Spleen (tissue), 11 donors: ENCODE measurements at regions not wholly inside any gene's neighbourhood (a gene's known extent, or its start where the extent isn't known, plus 50 kb on each side); places are given as distances from the start of the nearest gene placed in this dataset.

Source experiments
- DNase-seq: peaks from one replicate; pipeline ENCODE4 v3.0.0-alpha.2; 2020
- H3K27ac ChIP-seq, 8 donors: fragments of 200-600 bp; sonication (generic) in 7 of 8; 1 replicate in 4 of 8; 2 replicates in 4 of 8; pipeline versions ENCODE4 v1.5.0 to v1.8.0; 2016 to 2021; ENCODE audit warnings: inconsistent platforms in 4 of 8, mild to moderate bottlenecking in 4 of 8, moderate library complexity in 1 of 8
- H3K27me3 ChIP-seq, 7 donors: fragments of 200-600 bp; sonication (generic) in 6 of 7; replicated peaks in 1 of 7; 1 replicate in 4 of 7; 2 replicates in 3 of 7; pipeline versions ENCODE4 v1.5.0 to v1.8.0; 2016 to 2021; ENCODE audit warnings: inconsistent platforms in 3 of 7, mild to moderate bottlenecking in 1 of 7
- H3K36me3 ChIP-seq, 6 donors: fragments of 200-600 bp; sonication (generic) in 5 of 6; 1 replicate in 4 of 6; 2 replicates in 2 of 6; pipeline versions ENCODE4 v1.5.0 to v1.8.0; 2016 to 2021; ENCODE audit warnings: inconsistent platforms in 2 of 6
- H3K4me1 ChIP-seq, 6 donors: fragments of 200-600 bp; sonication (generic) in 5 of 6; 1 replicate in 3 of 6; 2 replicates in 3 of 6; pipeline versions ENCODE4 v1.5.0 to v1.8.0; 2016 to 2021; ENCODE audit warnings: inconsistent platforms in 3 of 6
- H3K4me3 ChIP-seq, 8 donors: fragments of 200-600 bp; sonication (generic) in 7 of 8; 1 replicate in 4 of 8; 2 replicates in 4 of 8; pipeline versions ENCODE4 v1.5.0 to v1.8.0; 2016 to 2021; ENCODE audit warnings: inconsistent platforms in 4 of 8, mild to moderate bottlenecking in 4 of 8, moderate library complexity in 2 of 8
- H3K9me3 ChIP-seq, 8 donors: fragments of 200-600 bp; sonication (generic) in 7 of 8; 1 replicate in 4 of 8; 2 replicates in 4 of 8; pipeline versions ENCODE4 v1.5.0 to v1.8.0; 2016 to 2021; ENCODE audit warnings: inconsistent platforms in 4 of 8
- POLR2A ChIP-seq, 3 donors: fragments of 450-650 bp; IDR thresholded peaks; one replicate each; pipeline ENCODE4 v1.5.1; 2017; ENCODE audit warnings: antibody characterized with exemption in 3 of 3, mild to moderate bottlenecking in 1 of 3
- POLR2AphosphoS5 ChIP-seq, 3 donors: sonication (generic); formaldehyde crosslinking; IDR thresholded peaks; one replicate each; pipeline ENCODE4 v1.5.1; 2017; ENCODE audit warnings: antibody characterized with exemption in 3 of 3
- WGBS, 5 donors: extraction: QIAGEN DNeasy Blood & Tissue Kit in 3 of 5; methylation state at CpG; one replicate each; pipeline versions ENCODE4 v1.1.5 to v1.1.7; 2013 to 2018; 5-methylcytosine and 5-hydroxymethylcytosine counted together
- intact Hi-C: fragments of 100-400 bp; cut with DNase I; formaldehyde crosslinking; loops from one replicate; pipeline ENCODE4 v1.15.0; 2023; ENCODE audit warnings: low total_unique reads
- TF ChIP-seq, protein P1 (sequence below), 11 experiments: fragments of 200-600 bp in 7 of 11; fragments of 450-650 bp in 4 of 11; sonication (generic) in 4 of 11; IDR thresholded peaks in 8 of 11; conservative IDR thresholded peaks in 3 of 11; 1 replicate in 7 of 11; 2 replicates in 4 of 11; pipeline versions ENCODE4 v1.4.0 to v1.8.0; 2016 to 2021; ENCODE audit warnings: antibody characterized with exemption in 11 of 11, inconsistent platforms in 4 of 11, mild to moderate bottlenecking in 1 of 11
- donor health status: healthy with polysubstance abuse.
- donor health status: DM: no; HTN: no; CAD: no; lungs with moderate emphysema.
- donor health status: DM: no; HTN: no; CAD: no.
- donor health status: Bipolar disorder and iron deficiency.
- donor health status: healthy.
- donor health status: DM: no; HTN: no; CAD: no.
- donor health status: DM: yes; HTN: yes; CAD: no.

DNA sequence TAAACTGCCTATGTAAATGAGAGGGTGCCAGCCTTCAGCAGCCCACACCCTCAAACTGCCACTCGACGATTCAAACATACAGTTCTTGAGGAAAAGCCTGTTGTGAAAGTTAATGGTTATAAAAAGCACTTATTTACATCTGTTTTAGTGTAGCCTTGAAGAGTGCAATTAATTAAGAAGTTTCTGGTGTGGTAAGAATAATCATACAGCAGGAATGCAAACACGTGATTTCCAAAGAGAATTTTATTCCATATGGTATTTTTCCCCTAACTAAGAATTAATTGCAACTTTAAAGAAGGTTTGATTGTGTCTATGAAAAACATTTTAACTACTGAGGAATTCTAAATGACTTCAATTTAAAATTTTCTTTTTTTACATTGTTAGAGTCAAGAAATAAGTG, 176.3 kb upstream of the PITX2 start:
- WGBS, 5 donors, result 57 to 75% (median 65%) methylated on average over 3 of the region's 3 CpGs
- H3K4me1 ChIP-seq, result no peaks in the 10 kb centered on the region
- intact Hi-C loops, result no loop called here

DNA sequence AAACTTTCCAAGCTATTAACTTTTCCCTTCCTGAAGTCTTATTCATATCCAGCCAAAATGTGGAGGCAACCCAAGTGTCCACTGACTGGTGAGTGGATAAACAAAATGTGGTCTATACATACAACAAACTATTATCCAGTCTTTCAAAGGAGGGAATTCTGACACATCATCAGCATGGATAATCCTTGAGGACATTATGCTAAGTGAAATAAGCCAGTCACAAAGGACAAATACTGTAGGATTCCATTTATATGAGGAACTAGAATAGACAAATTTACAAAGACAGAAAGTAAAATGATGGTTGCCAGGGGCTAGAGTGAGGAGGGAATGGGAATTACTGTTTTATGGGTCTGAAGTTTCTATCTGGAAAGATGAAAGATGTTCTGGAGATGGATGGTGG, 178.7 kb upstream of the PITX2 start:
- no peak for TF ChIP-seq POLR2AphosphoS5 (IDR thresholded peaks at IDR 0.05)
- TF ChIP-seq, protein P1, sequence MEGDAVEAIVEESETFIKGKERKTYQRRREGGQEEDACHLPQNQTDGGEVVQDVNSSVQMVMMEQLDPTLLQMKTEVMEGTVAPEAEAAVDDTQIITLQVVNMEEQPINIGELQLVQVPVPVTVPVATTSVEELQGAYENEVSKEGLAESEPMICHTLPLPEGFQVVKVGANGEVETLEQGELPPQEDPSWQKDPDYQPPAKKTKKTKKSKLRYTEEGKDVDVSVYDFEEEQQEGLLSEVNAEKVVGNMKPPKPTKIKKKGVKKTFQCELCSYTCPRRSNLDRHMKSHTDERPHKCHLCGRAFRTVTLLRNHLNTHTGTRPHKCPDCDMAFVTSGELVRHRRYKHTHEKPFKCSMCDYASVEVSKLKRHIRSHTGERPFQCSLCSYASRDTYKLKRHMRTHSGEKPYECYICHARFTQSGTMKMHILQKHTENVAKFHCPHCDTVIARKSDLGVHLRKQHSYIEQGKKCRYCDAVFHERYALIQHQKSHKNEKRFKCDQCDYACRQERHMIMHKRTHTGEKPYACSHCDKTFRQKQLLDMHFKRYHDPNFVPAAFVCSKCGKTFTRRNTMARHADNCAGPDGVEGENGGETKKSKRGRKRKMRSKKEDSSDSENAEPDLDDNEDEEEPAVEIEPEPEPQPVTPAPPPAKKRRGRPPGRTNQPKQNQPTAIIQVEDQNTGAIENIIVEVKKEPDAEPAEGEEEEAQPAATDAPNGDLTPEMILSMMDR (IDR thresholded peaks at IDR 0.05 in 8 of 11, conservative IDR thresholded peaks at IDR 0.05 in 3 of 11), result no peak
- TF ChIP-seq POLR2A (IDR thresholded peaks at IDR 0.05), result no peak
- H3K27me3 ChIP-seq, result no peaks in the 10 kb centered on the region
- no peak for DNase-seq

More for the DNA sequence above, 176.3 kb upstream of the PITX2 start:
- H3K4me3 ChIP-seq, result no peak overlapping the region
- TF ChIP-seq POLR2A (IDR thresholded peaks at IDR 0.05) (no peak), POLR2AphosphoS5 (IDR thresholded peaks at IDR 0.05) (no peak)
- TF ChIP-seq, protein P1 (IDR thresholded peaks at IDR 0.05 in 8 of 11, conservative IDR thresholded peaks at IDR 0.05 in 3 of 11), result no peak
- no peak for DNase-seq
- no peaks in the 10 kb centered on the region for H3K27me3 ChIP-seq
- H3K36me3 ChIP-seq, result no peaks in the 10 kb centered on the region
- H3K9me3 ChIP-seq, result no peaks in the 10 kb centered on the region
- H3K27ac ChIP-seq, result no peak overlapping the region

DNA sequence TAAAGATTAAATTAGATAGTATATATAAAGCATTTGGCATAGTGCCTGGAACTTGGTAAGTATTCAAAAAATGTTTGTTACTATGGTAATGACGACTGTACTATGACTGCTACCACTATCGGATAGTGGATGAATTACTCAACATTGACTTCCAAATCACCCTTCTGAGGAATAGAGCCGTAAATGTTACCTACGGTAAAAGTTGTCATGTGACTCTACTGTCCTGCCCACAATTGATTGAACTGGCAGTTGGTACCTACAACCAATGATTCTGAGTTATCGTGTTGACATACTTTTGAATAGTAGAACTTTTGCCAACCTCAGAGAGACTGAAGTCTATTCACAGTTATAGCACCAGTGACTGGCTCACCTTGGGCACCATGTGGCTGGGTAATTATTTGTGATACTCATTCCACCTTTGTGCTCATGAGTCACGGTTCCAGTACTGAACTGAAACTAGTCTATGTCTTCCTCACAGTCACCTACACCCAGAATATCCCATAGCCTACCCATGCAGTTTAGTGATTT, 185.5 kb upstream of the PITX2 start:
- no peak overlapping the region for H3K27ac ChIP-seq

More for the DNA sequence above, 178.7 kb upstream of the PITX2 start:
- Histone ChIP-seq H3K4me1 (no peaks in the 10 kb centered on the region), H3K36me3 (no peaks in the 10 kb centered on the region), H3K27ac (no peak overlapping the region), H3K4me3 (no peak overlapping the region), H3K9me3 (no peaks in the 10 kb centered on the region)
- intact Hi-C loops, result no loop called here

DNA sequence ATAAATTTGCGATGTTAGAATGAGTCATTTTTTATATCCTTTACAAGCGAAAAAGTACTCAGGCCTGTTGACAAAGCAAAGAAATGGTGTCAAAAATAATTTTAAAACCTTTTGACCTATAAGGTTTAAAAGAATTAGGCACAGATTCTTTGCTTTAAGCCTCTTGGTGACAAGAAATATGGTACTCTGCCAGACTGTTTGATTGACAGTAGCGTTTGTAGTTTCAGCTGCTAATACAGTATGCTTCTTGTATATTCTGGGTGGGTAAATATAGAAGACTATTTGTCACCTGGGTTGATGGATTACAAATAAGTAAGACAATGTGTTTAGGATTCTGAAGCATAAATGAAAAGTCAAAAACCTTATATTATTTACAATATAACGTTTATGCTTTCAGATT, 193.1 kb upstream of the PITX2 start:
- TF ChIP-seq, protein P1 (IDR thresholded peaks at IDR 0.05 in 8 of 11, conservative IDR thresholded peaks at IDR 0.05 in 3 of 11), result no peak
- TF ChIP-seq POLR2AphosphoS5 (IDR thresholded peaks at IDR 0.05) (no peak), POLR2A (IDR thresholded peaks at IDR 0.05) (no peak)
- no peak for DNase-seq
- H3K36me3 ChIP-seq, result no peaks in the 10 kb centered on the region
- no peaks in the 10 kb centered on the region for H3K27me3 ChIP-seq
- H3K4me3 ChIP-seq, result no peak overlapping the region
- no peaks in the 10 kb centered on the region for H3K9me3 ChIP-seq
- intact Hi-C loops, result no loop called here
- WGBS, 5 donors, result 74 to 83% (median 79%) methylated on average over 4 of the region's 4 CpGs
- no peaks in the 10 kb centered on the region for H3K4me1 ChIP-seq
- no peak overlapping the region for H3K27ac ChIP-seq

More for the DNA sequence above, 185.5 kb upstream of the PITX2 start:
- no peak overlapping the region for H3K4me3 ChIP-seq
- H3K27me3 ChIP-seq, result no peaks in the 10 kb centered on the region
- TF ChIP-seq, protein P1 (IDR thresholded peaks at IDR 0.05 in 8 of 11, conservative IDR thresholded peaks at IDR 0.05 in 3 of 11), result no peak
- TF ChIP-seq POLR2AphosphoS5 (IDR thresholded peaks at IDR 0.05), result no peak
- no peaks in the 10 kb centered on the region for H3K4me1 ChIP-seq
- H3K36me3 ChIP-seq, result no peaks in the 10 kb centered on the region
- 81 to 87% (median 83%) methylated on average over 6 of the region's 6 CpGs for WGBS, 5 donors
- H3K9me3 ChIP-seq, result no peaks in the 10 kb centered on the region
- intact Hi-C loops, result no loop called here
- no peak for DNase-seq
